SJSA1 (cell line): ENCODE measurements at regions not wholly inside any gene's neighbourhood (a gene's known extent, or its start where the extent isn't known, plus 50 kb on each side); places are given as distances from the start of the nearest gene placed in this dataset.

Source experiments
- DNase-seq, 2 experiments: peaks; one replicate each; pipeline ENCODE4 v3.0.0-alpha.2; 2015 to 2020; ENCODE audit warnings: low spot score in 2 of 2, low read depth in 1 of 2
- H3K27ac ChIP-seq: fragments of 250-450 bp; sonication (Bioruptor Pico); 2 replicates; pipeline ENCODE4 v1.5.1; 2020; ENCODE audit warnings: mild to moderate bottlenecking, moderate library complexity
- H3K27me3 ChIP-seq: fragments of 250-450 bp; sonication (Bioruptor Pico); replicated peaks from 2 replicates; pipeline ENCODE4 v1.5.1; 2020; ENCODE audit warnings: mild to moderate bottlenecking, moderate library complexity
- H3K36me3 ChIP-seq: fragments of 250-450 bp; sonication (Bioruptor Pico); 2 replicates; pipeline ENCODE4 v1.5.1; 2020; ENCODE audit warnings: mild to moderate bottlenecking
- H3K4me1 ChIP-seq: fragments of 250-450 bp; sonication (Bioruptor Pico); replicated peaks from 2 replicates; pipeline ENCODE4 v1.6.1; 2021; ENCODE audit warnings: mild to moderate bottlenecking
- H3K4me3 ChIP-seq: fragments of 250-450 bp; sonication (Bioruptor Pico); 2 replicates; pipeline ENCODE4 v1.5.1; 2020; ENCODE audit warnings: mild to moderate bottlenecking
- H3K9me3 ChIP-seq: fragments of 250-450 bp; sonication (Bioruptor Pico); replicated peaks from 2 replicates; pipeline ENCODE4 v1.5.1; 2020; ENCODE audit warnings: mild to moderate bottlenecking

DNA sequence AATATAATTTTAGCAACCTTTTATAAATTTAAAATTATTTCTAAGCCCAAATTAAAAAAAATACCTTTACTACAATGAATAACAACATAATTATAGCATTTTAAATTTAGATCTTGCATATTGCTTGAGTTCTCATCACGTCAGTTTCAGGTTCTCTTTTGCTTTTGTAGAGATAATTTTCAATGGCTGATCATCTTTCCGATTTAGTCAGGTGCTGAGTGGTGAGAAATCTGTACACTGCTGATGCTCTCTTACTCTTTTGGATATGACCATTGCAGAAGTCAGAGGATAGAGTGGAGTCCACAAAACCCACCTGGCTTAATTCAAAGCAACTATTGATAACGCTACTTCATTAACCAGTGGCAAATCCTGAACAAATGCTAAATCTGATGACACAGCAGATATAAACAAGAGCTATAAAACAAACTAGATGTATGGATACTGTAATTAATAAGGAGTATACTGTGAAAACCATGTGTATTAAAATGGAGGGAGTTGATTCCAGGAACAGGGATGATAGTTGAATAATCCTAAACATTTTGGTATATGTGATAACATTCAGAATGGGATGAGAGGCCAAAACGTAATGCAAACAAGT, 394.8 kb downstream of the CSNK1G3 start:
- DNase-seq = no peak
- H3K4me3 ChIP-seq = no peak overlapping the region
- H3K9me3 ChIP-seq = no peaks in the 10 kb centered on the region
- no peaks in the 10 kb centered on the region for H3K27me3 ChIP-seq
- H3K4me1 ChIP-seq = no peaks in the 10 kb centered on the region
- H3K36me3 ChIP-seq = no peaks in the 10 kb centered on the region
- no peak overlapping the region for H3K27ac ChIP-seq

DNA sequence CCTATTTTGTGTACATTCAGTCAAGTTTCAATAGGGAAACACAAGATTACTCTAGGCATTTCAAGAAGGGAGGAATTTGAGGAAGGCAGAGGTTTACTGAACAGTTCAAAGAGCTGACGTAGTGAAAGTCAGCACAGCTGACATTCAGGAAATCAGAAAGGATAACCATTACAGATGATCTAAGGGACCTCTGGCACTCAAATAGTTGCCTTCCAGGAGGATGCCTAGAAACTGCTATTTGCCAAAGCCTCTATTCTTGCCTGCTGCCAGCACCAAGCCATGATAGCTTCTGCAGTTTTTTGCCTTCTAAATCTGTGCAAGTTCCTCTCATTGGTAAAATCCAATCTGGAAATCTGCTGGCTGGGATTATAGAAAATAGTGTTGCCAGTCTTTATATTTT, 373.1 kb downstream of the CSNK1G3 start:
- H3K27ac ChIP-seq = no peak overlapping the region
- peaks cover 10% of the 10 kb centered on the region for H3K4me1 ChIP-seq
- DNase-seq = no peak
- no peaks in the 10 kb centered on the region for H3K27me3 ChIP-seq
- no peaks in the 10 kb centered on the region for H3K36me3 ChIP-seq
- H3K4me3 ChIP-seq = no peak overlapping the region
- no peaks in the 10 kb centered on the region for H3K9me3 ChIP-seq

DNA sequence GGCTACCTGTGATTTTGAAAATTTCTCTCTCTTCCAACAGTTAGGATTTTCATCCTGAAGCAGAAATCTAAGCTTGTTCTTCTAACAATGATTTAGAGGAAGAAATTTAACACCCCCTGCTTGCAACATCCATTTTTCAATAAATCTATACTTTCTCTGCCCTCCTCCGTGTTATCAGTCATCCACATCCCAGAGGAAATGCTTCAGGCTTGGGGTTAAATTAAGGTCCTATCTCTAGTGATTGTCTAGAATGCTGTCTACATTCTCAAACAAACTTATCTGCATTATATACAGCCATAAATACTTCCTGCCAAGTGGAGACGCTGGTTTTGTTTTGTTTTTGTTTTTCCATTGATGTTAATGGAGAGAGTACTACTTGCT, 371.0 kb downstream of the CSNK1G3 start:
- peak in 1 of 2 experiments; percentile 16 for DNase-seq
- H3K27me3 ChIP-seq = no peaks in the 10 kb centered on the region
- H3K36me3 ChIP-seq = no peaks in the 10 kb centered on the region
- H3K4me3 ChIP-seq = no peak overlapping the region
- peaks cover 10% of the 10 kb centered on the region for H3K4me1 ChIP-seq
- H3K27ac ChIP-seq = no peak overlapping the region
- H3K9me3 ChIP-seq = no peaks in the 10 kb centered on the region

DNA sequence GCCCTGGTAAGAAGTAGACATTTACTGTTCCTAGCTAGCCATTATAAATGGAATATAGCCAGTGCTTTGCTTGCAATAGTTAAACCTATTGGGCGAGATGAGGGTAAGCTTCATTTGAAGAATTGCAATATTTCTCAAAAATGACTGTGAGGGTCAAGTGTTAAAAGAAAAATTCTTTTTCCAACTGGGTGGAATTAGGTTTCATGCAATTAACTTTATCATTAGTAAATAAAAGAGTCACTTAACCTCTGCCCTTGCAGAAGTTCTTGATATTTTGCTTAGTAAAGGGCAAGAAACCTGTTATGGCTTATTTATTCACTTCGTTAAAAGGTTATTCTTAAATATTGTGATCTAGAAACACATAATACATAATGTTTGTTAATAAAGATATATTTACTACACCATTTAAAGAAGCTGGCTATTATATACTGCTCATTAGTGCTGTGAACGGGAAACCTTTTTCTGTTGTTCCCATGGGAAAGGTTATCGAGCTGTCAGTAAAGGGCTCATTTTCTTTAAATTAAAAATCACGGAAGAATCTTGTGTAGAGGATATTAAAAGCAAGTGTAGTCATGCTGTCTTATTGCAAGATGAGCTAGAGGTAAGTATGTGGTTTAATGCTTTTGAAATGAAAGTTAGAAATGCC, 370.5 kb downstream of the CSNK1G3 start:
- Histone ChIP-seq H3K4me1 (peaks cover 10% of the 10 kb centered on the region), H3K27me3 (no peaks in the 10 kb centered on the region), H3K36me3 (no peaks in the 10 kb centered on the region), H3K27ac (no peak overlapping the region), H3K4me3 (no peak overlapping the region), H3K9me3 (no peaks in the 10 kb centered on the region)
- no peak for DNase-seq

DNA sequence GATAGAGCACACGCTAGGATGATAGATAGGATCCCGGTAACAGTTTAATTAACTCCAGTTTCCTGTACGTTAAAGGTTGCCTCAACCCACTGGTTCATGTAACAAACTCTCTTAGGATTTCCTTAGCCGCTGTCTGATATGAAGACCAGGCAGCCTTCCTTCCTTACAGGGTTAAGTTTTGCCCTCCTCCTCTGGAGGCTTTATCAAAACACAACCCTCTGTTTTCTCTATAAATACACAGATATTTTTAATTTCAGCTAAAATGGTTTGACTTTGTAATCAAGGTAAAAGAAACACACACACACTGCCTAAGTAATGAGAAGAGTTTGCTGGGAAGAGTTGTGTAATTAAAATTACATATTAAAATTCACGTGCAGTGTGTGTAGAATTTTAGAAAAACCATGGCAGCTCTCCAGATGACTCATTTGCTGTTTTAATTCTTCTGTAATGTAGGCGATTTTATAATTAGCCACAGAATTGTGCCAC, 369.8 kb downstream of the CSNK1G3 start:
- H3K27me3 ChIP-seq = no peaks in the 10 kb centered on the region
- no peak overlapping the region for H3K4me3 ChIP-seq
- H3K9me3 ChIP-seq = no peaks in the 10 kb centered on the region
- no peaks in the 10 kb centered on the region for H3K36me3 ChIP-seq
- H3K4me1 ChIP-seq = peaks cover 10% of the 10 kb centered on the region
- no peak for DNase-seq
- H3K27ac ChIP-seq = no peak overlapping the region

DNA sequence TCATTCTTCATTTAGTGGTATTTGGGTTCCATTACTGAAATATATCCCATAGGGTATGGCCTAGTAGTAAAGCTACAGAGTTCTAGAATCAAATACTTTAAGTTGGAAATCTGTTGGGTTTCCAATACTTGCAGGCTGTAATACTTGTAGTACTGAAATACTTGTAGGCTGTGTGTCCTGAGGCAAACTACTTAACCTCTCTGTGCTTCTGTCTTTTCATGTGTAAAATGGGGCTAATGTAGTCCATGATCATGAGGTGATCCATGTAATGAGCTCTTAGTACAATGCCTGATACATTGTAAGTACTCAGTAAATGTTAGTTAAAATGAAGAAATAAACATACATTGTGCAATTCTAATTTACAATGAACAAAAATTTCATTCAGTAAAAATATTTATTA, 368.9 kb downstream of the CSNK1G3 start:
- Histone ChIP-seq H3K36me3 (no peaks in the 10 kb centered on the region), H3K27ac (no peak overlapping the region), H3K27me3 (no peaks in the 10 kb centered on the region), H3K4me3 (no peak overlapping the region), H3K4me1 (peaks cover 14% of the 10 kb centered on the region), H3K9me3 (no peaks in the 10 kb centered on the region)
- no peak for DNase-seq

GRCh38 chr5:123879071-123879470, 367.1 kb downstream of the CSNK1G3 start:
- no peaks in the 10 kb centered on the region for H3K9me3 ChIP-seq
- H3K27me3 ChIP-seq = no peaks in the 10 kb centered on the region
- no peaks in the 10 kb centered on the region for H3K36me3 ChIP-seq
- no peak overlapping the region for H3K4me3 ChIP-seq
- no peak for DNase-seq
- no peak overlapping the region for H3K27ac ChIP-seq
- H3K4me1 ChIP-seq = peaks cover 31% of the 10 kb centered on the region

- no peak for DNase-seq
- Histone ChIP-seq H3K9me3 (no peaks in the 10 kb centered on the region), H3K27me3 (no peaks in the 10 kb centered on the region), H3K27ac (no peak overlapping the region), H3K4me3 (no peak overlapping the region), H3K36me3 (no peaks in the 10 kb centered on the region), H3K4me1 (peaks cover 21% of the 10 kb centered on the region)
Measured at GRCh38 chr5:123876276-123876790, 364.4 kb downstream of the CSNK1G3 start.

GRCh38 chr5:123875561-123876275, 363.7 kb downstream of the CSNK1G3 start:
- Histone ChIP-seq H3K27me3 (no peaks in the 10 kb centered on the region), H3K36me3 (no peaks in the 10 kb centered on the region), H3K9me3 (no peaks in the 10 kb centered on the region), H3K4me3 (no peak overlapping the region), H3K27ac (peak overlapping the region; percentile 33), H3K4me1 (peaks cover 21% of the 10 kb centered on the region)
- peak in 1 of 2 experiments; percentile 61 for DNase-seq

DNA sequence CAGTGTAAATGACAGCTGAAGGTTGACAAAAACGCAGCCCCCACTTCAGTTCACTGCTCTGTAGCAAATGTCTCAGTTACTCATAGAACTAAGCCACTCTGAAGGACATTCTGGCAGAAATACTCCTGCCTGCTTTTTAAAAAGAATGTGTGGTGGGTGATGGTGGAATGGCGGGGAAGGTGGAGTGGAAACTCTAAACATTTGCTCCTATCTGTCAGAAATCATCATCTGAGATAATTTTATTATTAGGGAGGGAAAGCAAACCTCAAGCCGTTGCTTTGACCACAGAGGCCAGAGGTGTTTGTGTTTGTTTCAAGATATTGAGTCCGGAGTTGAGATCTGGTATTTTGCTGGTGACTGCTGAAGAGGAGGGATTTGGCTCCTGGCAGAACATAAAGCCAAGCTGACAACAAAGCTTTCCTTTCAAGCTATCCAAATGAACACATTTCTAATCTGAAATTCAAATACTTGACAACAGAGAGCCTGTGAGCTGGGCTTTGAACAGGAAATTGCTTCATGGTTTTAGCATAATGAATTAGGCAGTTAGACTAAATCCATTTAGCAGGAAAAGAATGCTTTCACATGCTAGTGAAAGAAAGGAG, 362.7 kb downstream of the CSNK1G3 start:
- no peaks in the 10 kb centered on the region for H3K27me3 ChIP-seq
- no peaks in the 10 kb centered on the region for H3K36me3 ChIP-seq
- peaks cover 21% of the 10 kb centered on the region for H3K4me1 ChIP-seq
- H3K9me3 ChIP-seq = no peaks in the 10 kb centered on the region
- H3K27ac ChIP-seq = peak overlapping the region; percentile 33
- peak in 1 of 2 experiments; percentile 38 for DNase-seq
- no peak overlapping the region for H3K4me3 ChIP-seq

- no peak for DNase-seq
- H3K4me3 ChIP-seq = no peak overlapping the region
- H3K9me3 ChIP-seq = no peaks in the 10 kb centered on the region
- H3K36me3 ChIP-seq = no peaks in the 10 kb centered on the region
- no peaks in the 10 kb centered on the region for H3K27me3 ChIP-seq
- no peak overlapping the region for H3K27ac ChIP-seq
- peaks cover 21% of the 10 kb centered on the region for H3K4me1 ChIP-seq
Measured at GRCh38 chr5:123873846-123874245, 361.9 kb downstream of the CSNK1G3 start.

- H3K4me1 ChIP-seq = peaks cover 21% of the 10 kb centered on the region
- H3K27ac ChIP-seq = no peak overlapping the region
- H3K4me3 ChIP-seq = no peak overlapping the region
- H3K9me3 ChIP-seq = no peaks in the 10 kb centered on the region
- DNase-seq = no peak
- no peaks in the 10 kb centered on the region for H3K36me3 ChIP-seq
- no peaks in the 10 kb centered on the region for H3K27me3 ChIP-seq
Measured at GRCh38 chr5:123871373-123871772, 359.4 kb downstream of the CSNK1G3 start.

GRCh38 chr5:123868881-123869280, 356.9 kb downstream of the CSNK1G3 start:
- H3K4me1 ChIP-seq = peaks cover 11% of the 10 kb centered on the region
- H3K4me3 ChIP-seq = no peak overlapping the region
- H3K27me3 ChIP-seq = no peaks in the 10 kb centered on the region
- no peak for DNase-seq
- no peaks in the 10 kb centered on the region for H3K36me3 ChIP-seq
- no peaks in the 10 kb centered on the region for H3K9me3 ChIP-seq
- H3K27ac ChIP-seq = no peak overlapping the region

GRCh38 chr5:123868267-123868666, 356.3 kb downstream of the CSNK1G3 start:
- no peak overlapping the region for H3K27ac ChIP-seq
- H3K4me1 ChIP-seq = peaks cover 11% of the 10 kb centered on the region
- no peaks in the 10 kb centered on the region for H3K36me3 ChIP-seq
- DNase-seq = no peak
- H3K27me3 ChIP-seq = no peaks in the 10 kb centered on the region
- no peak overlapping the region for H3K4me3 ChIP-seq
- H3K9me3 ChIP-seq = no peaks in the 10 kb centered on the region
